ENCODE measurements at regions not wholly inside any gene's neighbourhood (a gene's known extent, or its start where the extent isn't known, plus 50 kb on each side); places are given as distances from the start of the nearest gene placed in this dataset.

- no peak for DNase-seq (ENCODE audit: extremely low read depth, low read depth, low spot score)
Measured at GRCh38 chr16:79697562-79698112, 97.1 kb upstream of the MAF start.

- no peak for DNase-seq (ENCODE audit: extremely low read depth, low read depth, low spot score)
Measured at GRCh38 chr16:79691007-79691406, 90.5 kb upstream of the MAF start.

GRCh38 chr16:79690159-79690558, 89.6 kb upstream of the MAF start:
- DNase-seq (ENCODE audit: extremely low read depth, low read depth, low spot score) = no peak

- DNase-seq (ENCODE audit: extremely low read depth, low read depth, low spot score) = no peak
Measured at GRCh38 chr16:79687249-79688130, 87.0 kb upstream of the MAF start.

- no peak for DNase-seq (ENCODE audit: extremely low read depth, low read depth, low spot score)
Measured at GRCh38 chr16:79685871-79686270, 85.3 kb upstream of the MAF start.

GRCh38 chr16:79679334-79679733, 78.8 kb upstream of the MAF start:
- no peak for DNase-seq (ENCODE audit: extremely low read depth, low read depth, low spot score)

- no peak for DNase-seq (ENCODE audit: extremely low read depth, low read depth, low spot score)
Measured at GRCh38 chr16:79677799-79678530, 77.4 kb upstream of the MAF start.

GRCh38 chr16:79673635-79674034, 73.1 kb upstream of the MAF start:
- DNase-seq (ENCODE audit: extremely low read depth, low read depth, low spot score) = no peak

GRCh38 chr16:79672524-79672923, 72.0 kb upstream of the MAF start:
- no peak for DNase-seq (ENCODE audit: extremely low read depth, low read depth, low spot score)

- no peak for DNase-seq (ENCODE audit: extremely low read depth, low read depth, low spot score)
Measured at GRCh38 chr16:79668502-79668901, 68.0 kb upstream of the MAF start.

- DNase-seq (ENCODE audit: extremely low read depth, low read depth, low spot score) = no peak
Measured at GRCh38 chr16:79665970-79666369, 65.4 kb upstream of the MAF start.

GRCh38 chr16:79664407-79664806, 63.9 kb upstream of the MAF start:
- no peak for DNase-seq (ENCODE audit: extremely low read depth, low read depth, low spot score)

GRCh38 chr16:79662669-79663313, 62.3 kb upstream of the MAF start:
- no peak for DNase-seq (ENCODE audit: extremely low read depth, low read depth, low spot score)

- no peak for DNase-seq (ENCODE audit: extremely low read depth, low read depth, low spot score)
Measured at GRCh38 chr16:79662122-79662521, 61.6 kb upstream of the MAF start.

- DNase-seq (ENCODE audit: extremely low read depth, low read depth, low spot score) = no peak
Measured at GRCh38 chr16:79661578-79661977, 61.0 kb upstream of the MAF start.

GRCh38 chr16:79659344-79659743, 58.8 kb upstream of the MAF start:
- DNase-seq (ENCODE audit: extremely low read depth, low read depth, low spot score) = no peak

GRCh38 chr16:79658301-79659033, 57.9 kb upstream of the MAF start:
- no peak for DNase-seq (ENCODE audit: extremely low read depth, low read depth, low spot score)

- DNase-seq (ENCODE audit: extremely low read depth, low read depth, low spot score) = no peak
Measured at GRCh38 chr16:79656553-79657115, 56.1 kb upstream of the MAF start.

- DNase-seq (ENCODE audit: extremely low read depth, low read depth, low spot score) = no peak
Measured at GRCh38 chr16:79653373-79653891, 52.9 kb upstream of the MAF start.

- no peak for DNase-seq (ENCODE audit: extremely low read depth, low read depth, low spot score)
Measured at GRCh38 chr16:79651363-79651762, 50.8 kb upstream of the MAF start.
